NCI-H146 treated with DMSO at 0.1 percent for 48 hours (cell line): ENCODE measurements at regions not wholly inside any gene's neighbourhood (a gene's known extent, or its start where the extent isn't known, plus 50 kb on each side); places are given as distances from the start of the nearest gene placed in this dataset.

Source experiments
- DNase-seq: peaks from one replicate; lab custom pipeline; 2025; ENCODE audit not compliant: unreplicated experiment; lab: John Stamatoyannopoulos, UW

DNA sequence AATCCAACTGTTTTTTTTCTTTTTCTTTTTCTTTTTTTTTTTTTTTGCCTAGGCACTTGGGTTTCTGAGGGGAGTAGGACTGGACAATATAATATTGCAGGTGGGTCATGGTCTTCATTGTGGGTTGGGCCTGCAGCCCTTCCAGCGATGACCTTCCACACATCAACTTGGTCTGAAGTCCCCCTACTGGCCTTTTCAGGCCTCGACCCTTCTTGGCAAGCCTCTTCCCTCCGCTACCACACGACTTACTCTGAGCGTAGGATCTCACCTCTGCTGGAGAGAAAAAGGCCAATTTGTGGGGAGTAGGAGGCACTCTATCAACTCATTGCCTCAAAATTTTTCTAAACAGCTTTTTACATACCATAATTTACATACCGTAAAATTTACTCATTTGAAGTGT lies 51.1 kb upstream of the GRIK3 start:
- DNase-seq: no peak

- DNase-seq: no peak
Observed at GRCh38 chr1:37089750-37090149, 55.4 kb upstream of the GRIK3 start.

- DNase-seq: no peak
Observed at GRCh38 chr1:37090671-37091070, 56.4 kb upstream of the GRIK3 start.

- no peak for DNase-seq
Observed at GRCh38 chr1:37092937-37093336, 58.6 kb upstream of the GRIK3 start.

GRCh38 chr1:37094302-37094701 lies 60.0 kb upstream of the GRIK3 start:
- DNase-seq: peak; percentile 78

DNA sequence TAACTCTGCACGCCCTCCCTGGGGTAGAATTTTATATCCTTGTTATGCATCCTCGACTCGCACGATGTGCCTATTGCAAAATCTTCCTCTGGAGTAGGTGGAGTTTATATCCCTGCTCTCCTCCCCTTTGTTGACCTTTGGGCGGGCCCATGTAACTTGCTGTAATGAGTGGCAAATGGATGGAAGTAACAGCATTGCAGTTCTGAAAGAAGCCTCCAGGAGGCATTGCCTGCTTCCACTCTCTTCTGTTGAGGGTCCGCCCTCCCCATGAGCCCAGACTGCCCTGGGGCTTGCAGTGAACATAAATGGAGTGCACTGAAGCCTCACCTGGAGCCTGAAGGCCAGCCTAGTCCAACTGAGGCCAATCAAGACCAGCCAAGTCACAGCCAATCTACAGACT lies 62.2 kb upstream of the GRIK3 start:
- no peak for DNase-seq

GRCh38 chr1:37097731-37098130 lies 63.4 kb upstream of the GRIK3 start:
- no peak for DNase-seq

- DNase-seq: no peak
Observed at GRCh38 chr1:37098237-37098636, 63.9 kb upstream of the GRIK3 start.

DNA sequence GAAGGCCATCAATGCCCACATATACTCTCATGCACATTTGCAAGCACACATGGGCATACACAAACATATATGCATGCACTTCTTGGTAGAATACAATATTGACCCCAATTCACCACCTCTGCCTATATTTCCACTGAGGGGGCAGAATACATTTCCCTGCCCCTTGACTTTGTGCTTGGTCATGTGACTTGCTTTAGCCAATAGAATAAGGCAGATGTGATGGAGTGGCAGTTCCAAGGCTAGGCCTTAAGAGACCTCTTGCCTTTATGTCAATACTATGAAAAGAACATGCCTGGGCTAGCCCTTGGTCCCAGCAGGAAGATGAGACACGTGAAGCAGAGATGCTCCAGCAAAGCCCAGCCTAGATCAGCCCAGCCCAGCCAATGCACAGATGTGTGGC lies 66.0 kb upstream of the GRIK3 start:
- DNase-seq: no peak

DNA sequence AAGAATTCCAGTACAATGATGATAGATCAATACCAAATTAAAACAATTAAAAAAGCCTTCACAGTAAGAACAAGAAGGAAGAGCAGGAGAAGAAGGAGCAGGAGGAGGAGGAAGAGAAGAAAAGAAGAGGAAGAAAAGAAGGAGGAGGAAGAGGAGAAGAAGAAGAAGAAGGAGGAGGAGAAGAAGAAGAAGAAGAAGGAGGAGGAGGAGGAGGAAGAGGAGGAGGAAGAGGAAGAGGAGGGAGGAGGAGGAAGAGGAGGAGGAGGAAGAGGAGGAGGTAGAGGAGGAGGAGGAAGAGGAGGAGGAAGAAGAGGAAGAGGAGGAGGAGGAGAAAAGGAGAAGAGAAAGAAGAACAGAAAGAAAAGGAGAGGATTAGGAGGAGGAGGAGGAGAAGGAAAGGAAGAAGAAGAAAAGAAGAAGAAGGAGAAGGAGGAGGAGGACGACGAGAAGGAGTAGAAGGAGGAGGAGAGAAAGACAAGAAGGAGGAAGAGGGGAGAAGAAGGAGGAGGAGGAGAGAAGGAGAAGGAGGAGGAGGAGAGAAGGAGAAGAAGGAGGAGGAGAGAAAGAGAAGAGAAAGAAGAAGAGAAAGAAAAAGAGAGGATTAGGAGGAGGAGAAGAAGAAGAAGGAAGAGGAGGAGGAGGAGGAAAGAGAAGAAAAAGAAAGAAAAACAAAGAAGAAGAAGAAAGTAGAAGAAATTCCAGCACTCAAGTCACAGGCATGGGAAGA lies 68.5 kb upstream of the GRIK3 start:
- DNase-seq: no peak

DNA sequence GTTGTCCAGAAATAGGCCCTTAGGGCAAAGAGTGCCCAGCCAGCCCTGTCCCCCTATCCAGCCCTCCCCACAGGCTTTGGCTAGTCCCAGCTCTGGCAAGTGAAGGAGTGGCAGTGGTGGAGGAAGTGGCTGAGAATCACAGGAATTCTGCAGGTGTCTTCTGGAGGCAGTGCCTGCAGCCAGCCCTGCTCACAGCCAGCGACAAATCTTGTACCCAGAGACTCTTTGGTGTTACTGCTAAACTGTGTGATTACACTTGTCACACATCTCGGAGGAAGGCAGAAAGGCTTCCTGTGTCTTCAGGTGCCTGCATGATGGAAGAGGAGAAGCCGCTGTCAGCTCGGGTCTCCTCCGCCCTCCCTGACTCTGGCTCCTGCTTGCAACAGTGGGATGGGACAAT lies 71.6 kb upstream of the GRIK3 start:
- DNase-seq: no peak

- DNase-seq: no peak
Observed at GRCh38 chr1:37107153-37107907, 73.0 kb upstream of the GRIK3 start.

DNA sequence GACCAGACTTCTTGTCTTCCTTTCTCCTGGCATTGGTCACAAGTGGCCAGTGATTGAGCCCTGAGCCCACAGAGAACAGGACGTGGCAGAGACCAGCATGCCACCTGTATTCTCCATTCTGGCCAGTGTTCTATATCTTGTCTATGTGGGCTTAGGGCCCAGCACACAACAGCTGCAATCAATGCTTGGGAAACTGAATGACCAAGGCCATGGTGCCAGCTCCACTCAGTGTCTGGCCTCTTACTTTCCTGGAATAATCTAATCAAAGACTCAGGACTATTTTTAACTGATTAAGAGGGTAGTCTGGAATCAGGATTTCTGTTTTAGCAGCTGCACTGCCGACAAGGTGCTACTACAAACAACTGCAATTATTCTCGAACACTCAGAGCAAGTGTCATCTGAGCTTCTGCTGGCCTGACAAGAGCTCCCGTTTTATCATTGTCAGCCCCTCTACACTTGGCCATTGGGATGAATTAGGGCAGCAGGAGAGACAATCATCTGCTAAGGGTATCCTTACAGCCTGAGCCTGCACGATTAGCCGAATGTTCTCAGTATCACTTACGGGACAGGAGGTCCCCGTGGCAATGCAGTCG lies 74.4 kb upstream of the GRIK3 start:
- no peak for DNase-seq

DNA sequence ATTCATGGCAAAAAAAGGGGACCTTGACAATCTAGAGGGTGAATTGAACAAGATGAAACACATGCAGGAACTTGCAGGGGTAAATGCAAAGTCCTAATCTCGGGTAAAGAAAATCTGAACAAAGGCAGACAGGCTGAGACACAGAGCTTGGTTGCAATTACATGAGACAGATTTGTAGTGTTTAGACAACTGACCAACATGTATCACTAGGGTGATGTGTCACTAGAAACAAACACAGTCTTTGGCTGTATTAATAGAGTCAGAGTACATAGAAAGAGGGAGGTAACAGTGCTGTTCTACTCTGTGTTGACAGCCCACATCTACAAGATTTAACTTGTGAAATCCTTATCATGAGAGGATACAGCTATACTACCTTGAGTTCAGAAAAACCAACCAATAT lies 78.1 kb upstream of the GRIK3 start:
- no peak for DNase-seq

DNA sequence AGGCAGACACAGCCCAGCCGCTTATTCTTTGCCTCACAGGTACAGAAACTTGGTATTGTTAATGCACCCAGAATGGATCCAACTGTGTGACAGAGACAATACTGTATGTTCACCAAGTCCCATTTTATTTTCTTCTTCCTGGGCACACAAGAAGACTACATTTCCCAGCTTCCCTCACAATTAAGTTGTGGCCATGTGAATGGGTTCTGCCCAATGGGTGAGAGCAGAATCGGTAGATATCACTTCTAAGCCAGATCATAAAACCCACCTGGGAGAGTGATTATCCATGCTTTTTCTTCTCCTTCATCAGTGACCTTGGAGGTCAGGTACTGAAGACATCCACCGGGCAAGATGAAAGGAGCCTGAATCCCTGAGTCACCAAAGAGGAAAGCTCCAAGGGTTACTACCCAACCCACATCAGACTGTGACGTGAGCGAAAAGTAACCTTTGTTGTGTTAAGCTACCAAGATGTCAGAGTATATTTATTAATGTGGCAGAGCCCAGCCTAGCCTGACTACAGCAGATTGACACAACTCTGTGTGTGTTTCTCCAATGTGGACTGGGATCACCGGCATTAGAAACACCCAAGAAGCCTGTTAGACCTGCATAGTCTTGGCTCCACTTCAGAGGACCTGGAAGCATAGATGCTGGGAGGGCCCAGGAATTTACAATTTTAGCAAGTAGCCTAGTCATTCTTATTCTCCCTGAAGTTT lies 79.1 kb upstream of the GRIK3 start:
- no peak for DNase-seq

GRCh38 chr1:37118790-37119189 lies 84.5 kb upstream of the GRIK3 start:
- no peak for DNase-seq

GRCh38 chr1:37120279-37120678 lies 86.0 kb upstream of the GRIK3 start:
- DNase-seq: no peak

DNA sequence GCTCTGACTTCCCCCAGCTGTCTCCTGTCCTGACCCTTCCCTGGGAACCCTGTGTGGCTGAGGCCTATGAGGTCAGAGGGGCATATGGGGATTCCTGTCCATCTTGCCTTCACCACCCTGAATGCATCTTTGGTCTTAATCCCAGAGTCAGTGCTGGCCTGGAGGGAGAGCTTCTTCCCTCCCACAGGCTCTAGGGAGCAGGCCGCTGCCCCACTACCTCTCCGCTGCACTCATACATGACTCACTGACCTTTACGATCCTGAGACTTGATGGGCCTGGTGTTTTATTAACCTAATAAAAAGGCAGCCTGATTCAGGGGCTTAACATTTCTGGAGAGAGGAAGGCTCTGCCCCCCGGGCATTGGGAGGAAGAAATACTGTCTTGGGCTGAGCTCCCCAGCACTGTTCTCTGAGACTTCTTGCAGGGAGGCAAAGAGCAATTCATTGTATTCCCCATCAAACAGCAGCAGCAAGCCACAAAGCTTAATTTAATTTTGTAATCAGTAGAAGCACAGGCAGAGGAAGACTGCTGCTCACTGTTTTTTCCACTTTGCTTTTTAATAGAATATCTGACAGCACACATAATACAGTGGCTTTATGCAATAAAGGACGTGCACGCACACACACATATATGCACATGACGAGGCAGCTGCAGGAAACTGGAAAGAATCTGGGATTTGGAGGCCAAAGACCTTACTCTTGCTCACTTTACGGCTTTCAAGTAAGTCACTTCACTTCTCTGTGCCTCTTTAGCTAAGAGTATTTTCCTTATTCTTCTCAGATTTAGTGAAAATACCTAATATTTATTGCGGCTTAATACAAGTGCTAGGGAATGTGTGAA lies 89.2 kb upstream of the GRIK3 start:
- DNase-seq: no peak

- DNase-seq: no peak
Observed at GRCh38 chr1:37124501-37124900, 90.2 kb upstream of the GRIK3 start.

DNA sequence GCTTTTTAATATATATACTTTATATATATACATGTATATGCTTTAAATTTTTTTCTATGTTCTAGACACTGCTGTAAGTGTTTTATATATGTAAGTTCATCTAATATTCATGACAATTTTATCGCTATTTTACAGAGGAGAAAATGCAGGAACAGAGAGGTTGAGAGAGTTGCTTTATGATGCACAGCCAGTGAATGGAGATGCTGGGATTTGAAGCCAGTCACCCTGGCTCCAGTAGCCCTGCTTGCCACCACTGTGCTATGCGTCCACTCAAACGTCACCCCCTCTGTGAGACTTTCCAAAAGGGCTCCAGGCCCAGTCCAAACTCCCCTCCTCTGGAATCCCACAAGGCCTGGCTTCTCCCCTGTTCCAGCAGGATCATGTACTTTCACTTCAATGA lies 91.0 kb upstream of the GRIK3 start:
- no peak for DNase-seq

DNA sequence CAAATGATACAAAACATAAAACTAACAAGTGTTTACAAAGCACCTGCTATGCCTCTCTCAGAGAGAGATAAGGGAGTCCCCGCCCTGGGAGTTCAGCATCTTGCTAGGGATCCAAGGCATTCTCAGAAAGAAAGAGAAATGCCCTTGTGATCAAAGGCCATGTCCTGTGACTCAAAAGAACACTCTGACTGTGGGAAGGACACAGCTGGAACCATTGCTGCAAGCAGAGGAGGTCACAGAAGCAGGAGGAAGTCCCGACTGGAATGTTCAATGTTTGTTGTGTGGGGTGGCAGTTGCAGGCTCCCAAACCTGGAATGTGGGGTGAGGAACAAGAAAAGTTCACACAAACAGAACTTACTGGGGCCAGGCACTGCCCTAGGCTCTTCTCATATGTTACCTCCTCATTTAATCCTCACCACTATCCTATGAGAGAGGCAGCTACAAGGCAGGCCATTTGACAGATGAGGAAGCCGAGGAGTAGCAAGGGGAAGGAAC lies 93.0 kb upstream of the GRIK3 start:
- no peak for DNase-seq
